HEK293T (cell line): ENCODE measurements at regions not wholly inside any gene's neighbourhood (a gene's known extent, or its start where the extent isn't known, plus 50 kb on each side); places are given as distances from the start of the nearest gene placed in this dataset.

Experiments used
- BHLHE40 ChIP-seq: fragments of 450-650 bp; IDR thresholded peaks from 2 replicates; pipeline ENCODE4 v1.6.1; 2016; ENCODE audit warnings: mild to moderate bottlenecking, moderate library complexity, borderline replicate concordance
- FOXA1 ChIP-seq: fragments of 450-650 bp; IDR thresholded peaks from 2 replicates; pipeline ENCODE4 v1.6.1; 2016; ENCODE audit warnings: mild to moderate bottlenecking
- FOXK2 ChIP-seq: fragments of 450-650 bp; IDR thresholded peaks from 2 replicates; pipeline ENCODE4 v1.6.1; 2016; ENCODE audit warnings: mild to moderate bottlenecking
- FOXM1 ChIP-seq: fragments of 450-650 bp; IDR thresholded peaks from 2 replicates; pipeline ENCODE4 v1.6.1; 2017; ENCODE audit warnings: mild to moderate bottlenecking, borderline replicate concordance
- HDGF ChIP-seq: fragments of 450-650 bp; IDR thresholded peaks from 2 replicates; pipeline ENCODE4 v1.6.1; 2017; ENCODE audit warnings: antibody characterized with exemption, borderline replicate concordance
- LEF1 ChIP-seq: fragments of 450-650 bp; IDR thresholded peaks from 2 replicates; pipeline ENCODE4 v1.6.1; 2017; ENCODE audit warnings: mild to moderate bottlenecking, borderline replicate concordance
- PKNOX1 ChIP-seq: fragments of 450-650 bp; IDR thresholded peaks from 2 replicates; pipeline ENCODE4 v1.6.1; 2016
- SP1 ChIP-seq: fragments of 450-650 bp; IDR thresholded peaks from 2 replicates; pipeline ENCODE4 v1.6.1; 2017
- SUZ12 ChIP-seq: fragments of 450-650 bp; IDR thresholded peaks from 2 replicates; pipeline ENCODE4 v1.6.1; 2016; ENCODE audit warnings: mild to moderate bottlenecking
- TARDBP ChIP-seq: fragments of 450-650 bp; IDR thresholded peaks from 2 replicates; pipeline ENCODE4 v1.6.1; 2016

GRCh38 chr17:79667121-79667715 lies 56.4 kb upstream of the RBFOX3 start:
- TF ChIP-seq PKNOX1 (no peak), FOXK2 (no peak), SP1 (no peak), BHLHE40 (no peak), HDGF (no peak), TARDBP (no peak), LEF1 (no peak), FOXM1 (no peak), FOXA1 (no peak), SUZ12 (no peak)
